Fibroblast of lung (primary cell): ENCODE measurements at regions not wholly inside any gene's neighbourhood (a gene's known extent, or its start where the extent isn't known, plus 50 kb on each side); places are given as distances from the start of the nearest gene placed in this dataset.

Source experiments
- DNase-seq, 2 donors: peaks; one replicate each; pipeline versions ENCODE4 v3.0.0 to v3.0.0-alpha.2; 2010; ENCODE audit warnings: low read depth in 2 of 2
- H2AFZ ChIP-seq: 2 replicates; pipeline ENCODE4 v1.5.1; 2012; ENCODE audit warnings: low read length, control low read depth, inconsistent platforms
- H3K27ac ChIP-seq: 2 replicates; pipeline ENCODE4 v1.5.1; 2011; ENCODE audit warnings: low read length, control low read depth; ENCODE audit not compliant: insufficient read depth
- H3K27me3 ChIP-seq: 2 replicates; pipeline ENCODE4 v1.5.1; 2011; ENCODE audit warnings: mild to moderate bottlenecking, low read length; ENCODE audit not compliant: control insufficient read depth, insufficient read depth
- H3K36me3 ChIP-seq: 2 replicates; pipeline ENCODE4 v1.5.1; 2011; ENCODE audit warnings: low read length; ENCODE audit not compliant: control insufficient read depth, insufficient read depth
- H3K4me1 ChIP-seq: 2 replicates; pipeline ENCODE4 v1.5.1; 2011; ENCODE audit warnings: low read length; ENCODE audit not compliant: control insufficient read depth, insufficient read depth; ENCODE audit errors: extremely low read depth
- H3K4me2 ChIP-seq: 2 replicates; pipeline ENCODE4 v1.5.1; 2011; ENCODE audit warnings: low read length, control low read depth; ENCODE audit not compliant: insufficient read depth; ENCODE audit errors: extremely low read depth
- H3K4me3 ChIP-seq, 4 experiments: fragments of 200-600 bp in 1 of 4; sonication (generic) in 1 of 4; replicated peaks in 1 of 4; 2 replicates each; pipeline ENCODE4 v1.5.1; 2011 to 2016; ENCODE audit warnings: low read length in 4 of 4, low read depth in 3 of 4, mild to moderate bottlenecking in 3 of 4, control low read depth in 2 of 4, inconsistent platforms in 1 of 4, mixed read lengths in 1 of 4; ENCODE audit not compliant: insufficient read depth in 1 of 4; ENCODE audit errors: control extremely low read depth in 1 of 4
- H3K79me2 ChIP-seq: 2 replicates; pipeline ENCODE4 v1.5.1; 2012; ENCODE audit warnings: mild to moderate bottlenecking, low read length, inconsistent platforms; ENCODE audit not compliant: control insufficient read depth, insufficient read depth
- H3K9ac ChIP-seq: 2 replicates; pipeline ENCODE4 v1.5.1; 2011; ENCODE audit warnings: mild to moderate bottlenecking, low read length, control low read depth; ENCODE audit not compliant: insufficient read depth
- H3K9me3 ChIP-seq: 2 replicates; pipeline ENCODE4 v1.5.1; 2012; ENCODE audit warnings: low read depth, low read length; ENCODE audit not compliant: control insufficient read depth, insufficient read depth
- H4K20me1 ChIP-seq: 2 replicates; pipeline ENCODE4 v1.5.1; 2011; ENCODE audit warnings: low read length; ENCODE audit not compliant: control insufficient read depth, insufficient read depth; ENCODE audit errors: extremely low read depth
- CTCF ChIP-seq, 2 donors: IDR thresholded peaks in 1 of 2; conservative IDR thresholded peaks in 1 of 2; 1 replicate in 1 of 2; 2 replicates in 1 of 2; pipeline ENCODE4 v1.5.1; 2011 to 2012; ENCODE audit warnings: low read length in 2 of 2, control low read depth in 1 of 2, inconsistent platforms in 1 of 2, low read depth in 1 of 2, mild to moderate bottlenecking in 1 of 2
- EZH2 ChIP-seq: IDR thresholded peaks from 2 replicates; pipeline ENCODE4 v1.5.1; 2012; ENCODE audit warnings: low read length, control low read depth, mild to moderate bottlenecking; ENCODE audit errors: missing control alignments

DNA sequence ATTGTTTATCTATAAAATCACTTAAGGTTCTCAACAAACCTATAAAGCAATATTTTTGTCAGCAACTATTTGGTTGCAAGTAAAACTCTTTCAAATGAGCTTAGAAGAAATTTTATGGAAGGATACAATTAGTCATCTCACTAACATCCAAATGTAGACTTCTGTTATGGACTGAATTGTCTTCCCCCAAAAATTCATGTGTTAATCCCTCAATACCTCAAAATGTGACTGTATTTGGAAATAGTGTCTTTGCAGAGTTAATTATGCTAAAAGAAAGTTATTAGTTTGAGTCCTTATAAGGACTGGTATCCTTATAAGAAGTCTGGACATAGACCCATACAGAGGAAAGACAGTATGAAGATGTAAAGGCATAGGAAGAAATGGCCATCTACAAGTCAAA is 357.8 kb upstream of the PRMT6 start:
- no peak for DNase-seq
- Histone ChIP-seq H4K20me1 (no peaks in the 10 kb centered on the region), H3K9me3 (no peaks in the 10 kb centered on the region), H2AFZ (no peak overlapping the region), H3K27ac (no peak overlapping the region), H3K79me2 (no peaks in the 10 kb centered on the region), H3K4me3 (no peak overlapping the region), H3K27me3 (no peaks in the 10 kb centered on the region), H3K4me1 (no peaks in the 10 kb centered on the region), H3K36me3 (no peaks in the 10 kb centered on the region), H3K4me2 (no peak overlapping the region), H3K9ac (no peak overlapping the region)
- no peak for TF ChIP-seq CTCF (conservative IDR thresholded peaks at IDR 0.05 in 1 of 2, IDR thresholded peaks at IDR 0.05 in 1 of 2; ENCODE audit: low read depth in 1 of 2, low read length in 2 of 2)
- TF ChIP-seq EZH2, result no peak

DNA sequence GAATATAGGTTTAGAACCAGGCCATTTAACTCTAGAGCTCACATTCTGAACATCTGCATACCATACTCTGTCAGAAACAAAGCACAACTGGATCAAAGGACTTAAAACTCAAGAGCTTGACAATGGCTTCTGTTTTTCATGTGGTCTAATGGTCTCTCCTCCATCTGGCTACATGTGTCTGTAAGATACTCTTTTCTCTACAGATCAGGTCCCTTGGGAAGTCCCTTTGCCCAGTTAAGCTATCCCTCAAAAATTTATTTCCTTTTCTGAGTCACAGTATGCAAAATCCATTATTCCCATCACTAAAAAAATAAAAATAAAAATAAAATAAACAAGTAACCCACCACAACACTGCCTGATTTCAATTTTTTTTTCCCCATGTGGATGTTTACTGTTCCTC is 357.0 kb upstream of the PRMT6 start:
- peak in 1 of 2 donors; percentile 28 for DNase-seq
- H3K36me3 ChIP-seq, result no peaks in the 10 kb centered on the region
- H4K20me1 ChIP-seq, result no peaks in the 10 kb centered on the region
- no peak overlapping the region for H3K4me3 ChIP-seq
- H3K4me2 ChIP-seq, result no peak overlapping the region
- TF ChIP-seq CTCF (conservative IDR thresholded peaks at IDR 0.05 in 1 of 2, IDR thresholded peaks at IDR 0.05 in 1 of 2; ENCODE audit: low read depth in 1 of 2, low read length in 2 of 2) (no peak), EZH2 (no peak)
- H3K4me1 ChIP-seq, result no peaks in the 10 kb centered on the region
- H3K9me3 ChIP-seq, result no peaks in the 10 kb centered on the region
- no peak overlapping the region for H3K9ac ChIP-seq
- no peak overlapping the region for H3K27ac ChIP-seq
- no peaks in the 10 kb centered on the region for H3K27me3 ChIP-seq
- H3K79me2 ChIP-seq, result no peaks in the 10 kb centered on the region
- no peak overlapping the region for H2AFZ ChIP-seq

DNA sequence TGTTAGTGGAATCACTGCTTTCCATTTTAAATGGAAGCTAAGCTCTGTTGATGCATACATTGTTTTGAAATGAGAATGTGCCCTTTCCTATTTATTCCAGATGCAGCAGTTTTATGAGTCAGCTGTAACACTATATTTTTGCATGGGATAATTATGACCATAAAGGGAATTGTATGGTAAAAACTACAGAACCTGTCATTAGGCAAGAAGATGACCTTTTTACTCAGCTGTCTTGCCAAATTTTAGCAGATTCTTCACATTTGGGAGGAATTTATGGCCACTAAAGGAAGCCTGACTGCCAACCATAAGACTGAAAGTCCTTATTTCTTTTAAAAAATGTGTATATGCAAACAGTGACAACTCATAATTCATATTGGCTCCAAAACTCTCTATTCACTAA is 356.3 kb upstream of the PRMT6 start:
- no peak overlapping the region for H3K4me2 ChIP-seq
- peak; percentile 30 to 87 for DNase-seq
- H3K79me2 ChIP-seq, result no peaks in the 10 kb centered on the region
- H3K4me3 ChIP-seq, result no peak overlapping the region
- no peaks in the 10 kb centered on the region for H3K36me3 ChIP-seq
- no peak for TF ChIP-seq EZH2
- TF ChIP-seq CTCF (conservative IDR thresholded peaks at IDR 0.05 in 1 of 2, IDR thresholded peaks at IDR 0.05 in 1 of 2; ENCODE audit: low read depth in 1 of 2, low read length in 2 of 2), result no peak
- H3K9ac ChIP-seq, result no peak overlapping the region
- no peaks in the 10 kb centered on the region for H3K9me3 ChIP-seq
- H3K27me3 ChIP-seq, result no peaks in the 10 kb centered on the region
- no peak overlapping the region for H3K27ac ChIP-seq
- no peaks in the 10 kb centered on the region for H3K4me1 ChIP-seq
- H4K20me1 ChIP-seq, result no peaks in the 10 kb centered on the region
- H2AFZ ChIP-seq, result no peak overlapping the region
